Activated T-helper 17 cell treated with anti-CD3 and anti-CD28 coated beads, Interleukin-2, amount 50 U/mL, for 72 hours (primary cell): ENCODE measurements at regions not wholly inside any gene's neighbourhood (a gene's known extent, or its start where the extent isn't known, plus 50 kb on each side); places are given as distances from the start of the nearest gene placed in this dataset.
"Not testable (repeated sequence)": the region's sequence is repeated elsewhere in the genome, so short reads cannot be mapped to it uniquely, and the experiment has no call there.

Experiments used
- ATAC-seq: fragments of 150-1000 bp; cut with Tn5 transposase; replicated peaks from 2 replicates; pipeline ENCODE4 v1.10.0; 2021; ENCODE audit warnings: mild to moderate bottlenecking, moderate library complexity
- H3K27ac Mint-ChIP-seq: one replicate; pipeline ENCODE4 v1.8.0; 2022; ENCODE audit warnings: mixed read lengths
- H3K27me3 Mint-ChIP-seq: one replicate; pipeline ENCODE4 v1.8.0; 2022; ENCODE audit warnings: mixed read lengths
- H3K36me3 Mint-ChIP-seq: one replicate; pipeline ENCODE4 v1.8.0; 2022; ENCODE audit warnings: low read depth, mild to moderate bottlenecking, mixed read lengths
- H3K4me1 Mint-ChIP-seq: one replicate; pipeline ENCODE4 v1.8.0; 2022; ENCODE audit warnings: mixed read lengths
- H3K4me3 Mint-ChIP-seq: one replicate; pipeline ENCODE4 v1.8.0; 2022; ENCODE audit warnings: mild to moderate bottlenecking, mixed read lengths
- H3K9me3 Mint-ChIP-seq: one replicate; pipeline ENCODE4 v1.8.0; 2022; ENCODE audit warnings: mixed read lengths

DNA sequence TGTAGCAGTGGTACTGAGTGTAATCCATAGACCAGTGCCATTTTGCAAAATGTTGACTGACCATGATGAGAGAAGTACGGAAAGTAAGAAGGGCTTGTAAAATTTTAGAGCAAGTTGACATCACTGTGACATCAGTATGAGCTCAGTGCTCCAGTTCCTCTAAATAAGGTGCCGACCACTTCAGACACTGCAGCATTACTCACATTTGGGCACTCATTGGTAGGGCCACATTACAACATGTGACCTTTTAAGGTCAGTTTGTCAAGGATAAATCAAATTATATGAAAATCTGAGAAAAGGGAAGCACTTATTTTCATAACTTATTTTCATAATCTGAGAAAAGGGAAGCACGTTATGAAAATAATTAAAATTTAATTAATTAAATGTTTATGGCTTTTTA, 128.0 kb upstream of the ERG start:
- no peak overlapping the region for H3K27ac Mint-ChIP-seq
- H3K27me3 Mint-ChIP-seq = peaks cover 7% of the 10 kb centered on the region
- no peaks in the 10 kb centered on the region for H3K4me1 Mint-ChIP-seq
- H3K4me3 Mint-ChIP-seq = no peak overlapping the region
- no peak for ATAC-seq
- H3K36me3 Mint-ChIP-seq = no peaks in the 10 kb centered on the region
- H3K9me3 Mint-ChIP-seq = no peaks in the 10 kb centered on the region

DNA sequence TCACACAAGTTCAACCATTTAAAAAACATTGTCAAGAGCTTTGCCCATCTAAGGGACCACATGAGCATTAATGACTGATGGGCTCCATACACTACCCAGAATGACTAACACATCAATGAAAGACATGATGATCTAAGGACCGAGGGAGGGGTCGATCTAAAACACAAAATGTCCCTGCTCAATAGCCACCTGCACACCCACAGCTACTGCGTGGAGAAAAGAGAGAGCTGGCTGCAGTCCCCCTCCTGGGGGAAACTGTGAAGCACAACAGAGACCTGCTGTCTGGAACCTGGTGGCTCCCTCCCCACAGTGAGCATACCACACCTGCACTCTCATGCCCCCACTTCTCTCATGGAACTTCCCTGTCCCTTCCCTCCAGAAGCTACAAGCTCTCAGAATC, 130.1 kb upstream of the ERG start:
- H3K27ac Mint-ChIP-seq = no peak overlapping the region
- no peak overlapping the region for H3K4me3 Mint-ChIP-seq
- H3K9me3 Mint-ChIP-seq = peaks cover 6% of the 10 kb centered on the region
- H3K4me1 Mint-ChIP-seq = no peaks in the 10 kb centered on the region
- ATAC-seq = no peak
- no peaks in the 10 kb centered on the region for H3K36me3 Mint-ChIP-seq
- H3K27me3 Mint-ChIP-seq = peaks cover 11% of the 10 kb centered on the region

DNA sequence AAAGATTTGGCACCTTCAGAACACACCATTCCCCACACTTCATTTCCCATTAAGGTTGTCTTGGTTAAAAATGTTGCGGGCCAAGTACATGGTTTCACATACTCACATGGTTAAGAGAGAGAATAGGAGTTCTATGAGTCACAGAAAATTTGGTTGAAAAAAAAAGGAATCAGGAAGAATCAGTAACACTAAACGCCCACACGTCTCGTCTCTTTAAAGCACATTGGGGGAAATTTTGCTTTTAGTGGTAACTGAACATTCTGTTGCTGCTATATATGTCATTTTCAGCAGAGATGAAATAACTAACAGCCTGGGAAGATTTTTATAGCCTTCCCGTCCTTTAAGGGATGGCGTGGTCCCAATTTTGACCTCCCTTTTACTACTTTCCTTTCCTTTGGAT, 132.9 kb upstream of the ERG start:
- Mint-ChIP-seq H3K27ac (no peak overlapping the region), H3K4me3 (no peak overlapping the region), H3K4me1 (no peaks in the 10 kb centered on the region), H3K9me3 (peaks cover 15% of the 10 kb centered on the region), H3K27me3 (peaks cover 19% of the 10 kb centered on the region), H3K36me3 (no peaks in the 10 kb centered on the region)
- no peak for ATAC-seq

DNA sequence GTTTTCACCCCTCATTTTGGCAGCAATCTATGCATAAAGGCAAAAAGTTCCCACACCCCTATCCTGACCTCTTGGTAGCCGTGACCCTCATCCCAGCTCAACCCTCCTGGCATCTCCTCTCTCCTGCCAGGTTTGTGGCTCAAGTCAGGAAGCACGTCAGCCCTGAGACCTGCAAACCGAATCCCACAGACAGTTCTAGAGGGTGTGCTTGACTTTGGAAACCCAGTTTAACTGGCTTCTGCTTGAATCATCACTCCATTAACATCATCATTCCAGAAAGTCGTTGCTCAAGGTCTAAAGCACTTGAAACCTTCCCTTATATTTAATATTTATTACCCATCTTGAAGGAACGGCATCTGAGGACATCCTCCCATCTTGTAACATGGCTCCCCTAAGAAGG, 133.4 kb upstream of the ERG start:
- H3K27me3 Mint-ChIP-seq = peaks cover 20% of the 10 kb centered on the region
- no peak overlapping the region for H3K4me3 Mint-ChIP-seq
- no peaks in the 10 kb centered on the region for H3K36me3 Mint-ChIP-seq
- no peak overlapping the region for H3K27ac Mint-ChIP-seq
- H3K4me1 Mint-ChIP-seq = no peaks in the 10 kb centered on the region
- ATAC-seq = no peak
- peaks cover 15% of the 10 kb centered on the region for H3K9me3 Mint-ChIP-seq

DNA sequence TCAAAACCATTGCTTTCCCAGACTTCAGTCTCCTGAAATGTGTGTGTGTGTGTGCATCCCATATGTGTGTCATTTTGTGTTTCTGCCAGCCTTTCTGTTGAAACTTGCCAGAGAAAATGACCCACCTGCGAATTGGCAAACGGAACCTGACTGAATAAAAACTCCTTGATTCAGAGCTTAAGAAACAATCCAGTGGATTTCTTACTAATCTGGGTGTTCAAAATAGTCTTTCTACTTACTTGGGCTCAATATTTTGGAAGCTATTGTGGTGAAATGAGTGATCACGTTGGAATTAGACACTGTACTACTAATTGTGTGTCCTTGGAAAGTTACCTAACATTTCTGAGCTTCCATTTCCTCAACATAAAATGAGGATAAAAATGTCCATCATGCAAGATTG, 138.9 kb upstream of the ERG start:
- Mint-ChIP-seq H3K36me3 (no peaks in the 10 kb centered on the region), H3K9me3 (peaks cover 15% of the 10 kb centered on the region), H3K4me1 (no peaks in the 10 kb centered on the region), H3K27ac (no peak overlapping the region), H3K27me3 (peaks cover 47% of the 10 kb centered on the region), H3K4me3 (no peak overlapping the region)
- ATAC-seq = no peak

DNA sequence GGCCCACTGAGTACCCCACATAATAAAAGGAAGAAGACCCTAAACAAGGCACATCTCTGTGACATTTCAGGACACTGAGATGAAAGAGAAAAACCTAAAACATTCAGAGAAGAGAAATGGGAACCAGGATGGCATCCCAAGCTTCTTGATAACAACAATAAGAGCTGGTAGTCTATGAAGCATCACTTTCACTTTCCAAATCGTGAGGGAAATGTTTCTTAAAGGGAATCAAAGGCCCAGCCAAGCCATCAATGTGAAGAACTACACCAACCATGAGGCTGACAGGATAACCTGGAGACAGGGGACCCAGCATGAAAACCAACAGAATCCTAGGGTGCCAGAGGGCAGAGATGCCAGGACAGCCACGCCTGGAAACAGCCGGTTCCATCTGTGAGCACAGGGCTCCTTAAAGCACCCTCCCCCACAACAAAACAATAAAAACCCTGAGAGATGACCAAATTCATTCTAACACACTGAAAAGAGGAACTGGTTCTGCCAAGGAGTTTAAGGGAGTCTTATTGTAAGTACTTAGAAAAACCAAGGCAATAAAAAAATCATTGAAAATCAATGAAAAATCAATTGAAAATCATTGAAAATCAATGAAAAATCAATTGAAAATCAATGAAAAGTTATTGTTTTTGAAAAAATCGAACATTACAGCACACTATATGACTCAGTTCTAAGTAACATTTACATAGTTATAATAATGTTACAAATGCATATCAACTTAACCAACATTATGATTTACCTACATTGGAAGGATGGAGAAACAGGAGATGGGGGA, 141.5 kb upstream of the ERG start:
- no peak overlapping the region for H3K27ac Mint-ChIP-seq

DNA sequence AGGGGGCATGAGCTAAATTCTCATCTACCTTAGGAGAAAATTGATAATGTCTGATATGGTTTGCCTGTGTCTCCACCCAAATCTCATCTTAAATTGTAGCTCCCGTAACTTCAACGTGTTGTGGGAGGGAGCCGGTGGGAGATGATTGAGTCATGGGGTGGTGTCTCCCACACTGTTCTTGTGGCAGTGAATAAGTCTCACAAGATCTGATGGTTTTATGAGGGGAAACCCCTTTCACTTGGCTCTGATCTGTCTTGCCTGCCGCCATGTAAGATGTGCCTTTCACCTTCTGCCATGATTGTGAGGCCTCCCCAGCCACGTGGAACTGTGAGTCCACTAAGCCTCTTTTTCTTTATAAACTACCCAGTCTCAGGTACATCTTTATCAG, 142.1 kb upstream of the ERG start:
- not testable (repeated sequence) for H3K9me3 Mint-ChIP-seq, H3K4me1 Mint-ChIP-seq, H3K4me3 Mint-ChIP-seq, H3K36me3 Mint-ChIP-seq, H3K27ac Mint-ChIP-seq
- peaks cover 54% of the 10 kb centered on the region for H3K27me3 Mint-ChIP-seq
- peak; percentile 35 for ATAC-seq

More for the DNA sequence above, 141.5 kb upstream of the ERG start:
- H3K27me3 Mint-ChIP-seq = peaks cover 56% of the 10 kb centered on the region
- H3K4me3 Mint-ChIP-seq = no peak overlapping the region
- ATAC-seq = no peak
- H3K9me3 Mint-ChIP-seq = peaks cover 8% of the 10 kb centered on the region
- H3K4me1 Mint-ChIP-seq = no peaks in the 10 kb centered on the region
- H3K36me3 Mint-ChIP-seq = no peaks in the 10 kb centered on the region

DNA sequence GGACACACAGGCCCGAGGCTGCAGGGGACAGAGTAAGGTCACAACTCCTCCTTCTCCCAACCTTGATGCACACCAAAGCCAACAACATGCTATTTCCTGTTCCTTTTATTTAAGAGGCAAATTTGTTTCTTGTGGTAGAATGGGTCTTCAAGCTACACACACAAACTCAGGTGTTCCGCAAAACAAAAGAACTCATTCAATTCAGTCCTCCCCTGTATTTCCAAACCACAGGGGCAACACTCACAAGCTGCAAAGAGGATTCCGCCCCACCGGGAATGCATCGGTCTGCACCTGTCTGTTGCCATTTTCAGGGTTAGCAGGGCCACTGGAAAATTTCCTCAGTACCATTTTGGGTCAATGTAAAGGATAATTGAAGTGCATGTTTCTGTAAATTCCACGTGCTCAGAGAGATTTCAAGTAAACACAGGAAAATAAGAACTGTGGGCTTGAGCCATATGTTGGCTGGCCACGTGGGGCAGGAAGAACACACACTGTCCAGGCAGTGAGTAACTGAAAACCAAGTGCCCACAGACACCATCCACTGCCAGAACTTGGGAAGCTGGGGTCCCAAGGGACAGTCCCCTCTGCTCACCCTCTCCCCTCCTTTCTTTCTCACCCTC, 145.2 kb upstream of the ERG start:
- H3K9me3 Mint-ChIP-seq = no peaks in the 10 kb centered on the region
- peaks cover 5% of the 10 kb centered on the region for H3K4me1 Mint-ChIP-seq
- H3K36me3 Mint-ChIP-seq = no peaks in the 10 kb centered on the region
- ATAC-seq = no peak
- peaks cover 55% of the 10 kb centered on the region for H3K27me3 Mint-ChIP-seq
- no peak overlapping the region for H3K4me3 Mint-ChIP-seq
- no peak overlapping the region for H3K27ac Mint-ChIP-seq

DNA sequence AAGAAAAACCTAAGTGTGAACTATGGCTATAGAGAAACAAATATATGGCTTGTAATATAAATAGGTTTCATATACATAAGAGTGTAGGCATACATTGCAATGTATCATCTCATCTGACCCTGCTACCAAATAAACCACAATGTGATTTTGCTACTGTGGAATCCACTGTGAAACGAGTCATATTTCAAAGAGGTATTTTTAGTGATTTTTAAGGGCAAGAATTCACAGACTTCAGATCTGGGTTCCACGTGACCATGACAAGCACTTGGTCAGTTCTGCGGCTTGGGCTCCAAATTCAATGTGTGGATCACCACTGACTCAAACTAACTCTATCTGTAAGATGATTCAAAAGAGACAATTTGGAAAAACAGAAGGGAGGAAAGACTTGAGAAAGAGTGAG, 147.0 kb upstream of the ERG start:
- peak overlapping the region; percentile 54 for H3K27ac Mint-ChIP-seq
- no peaks in the 10 kb centered on the region for H3K9me3 Mint-ChIP-seq
- H3K4me3 Mint-ChIP-seq = no peak overlapping the region
- no peaks in the 10 kb centered on the region for H3K36me3 Mint-ChIP-seq
- H3K4me1 Mint-ChIP-seq = peaks cover 5% of the 10 kb centered on the region
- H3K27me3 Mint-ChIP-seq = peaks cover 50% of the 10 kb centered on the region
- no peak for ATAC-seq

DNA sequence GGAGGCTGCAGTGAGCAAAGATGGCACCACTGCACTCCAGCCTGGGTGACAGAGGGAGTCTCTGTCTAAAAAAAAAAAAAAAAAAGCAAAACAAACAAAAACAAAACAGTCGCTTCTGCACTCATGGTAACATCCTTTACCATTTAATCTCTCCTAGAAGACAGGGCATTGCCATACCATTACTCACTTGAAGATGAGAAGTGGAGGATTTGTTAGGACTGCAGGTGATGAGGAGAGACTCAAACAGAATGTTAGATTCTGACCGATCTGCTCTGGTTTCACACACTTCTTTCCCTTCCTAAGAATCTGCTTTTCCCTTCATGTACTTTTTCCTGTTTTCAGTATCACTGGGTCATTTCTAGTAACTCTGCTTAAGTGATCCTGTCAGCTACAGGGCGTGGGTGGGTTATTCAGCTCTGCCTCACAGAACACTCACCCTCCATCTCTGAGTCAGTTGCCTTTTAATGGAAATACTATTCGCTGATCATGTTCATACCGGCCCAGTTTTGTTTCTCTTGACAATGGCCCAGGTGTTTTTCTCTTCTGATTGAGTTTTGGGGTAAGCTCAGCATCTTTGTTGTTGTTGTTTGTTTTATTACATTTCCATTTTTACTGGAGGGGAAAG, 148.0 kb upstream of the ERG start:
- peak; percentile 87 for ATAC-seq

DNA sequence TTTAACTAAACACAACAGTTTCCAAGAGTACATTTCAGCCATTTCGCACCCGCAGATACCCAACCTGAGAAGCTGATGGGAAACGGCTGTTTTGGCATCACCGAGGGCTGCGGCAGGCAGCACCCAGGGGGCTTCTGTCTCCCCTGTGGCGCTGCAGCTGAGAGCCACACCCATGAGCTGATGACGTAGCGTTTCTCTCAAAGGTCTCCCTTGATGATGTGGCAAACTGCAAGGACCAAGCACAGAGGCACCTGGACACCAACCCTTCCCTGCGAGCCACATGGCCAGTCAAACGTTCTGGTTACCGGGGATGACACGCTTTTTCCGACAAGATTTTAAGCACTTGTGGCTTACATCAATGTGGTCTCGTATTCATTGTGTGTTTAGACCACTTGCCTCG, 150.8 kb upstream of the ERG start:
- Mint-ChIP-seq H3K9me3 (no peaks in the 10 kb centered on the region), H3K27me3 (peaks cover 41% of the 10 kb centered on the region), H3K4me1 (peaks cover 5% of the 10 kb centered on the region), H3K36me3 (no peaks in the 10 kb centered on the region), H3K4me3 (no peak overlapping the region), H3K27ac (no peak overlapping the region)
- no peak for ATAC-seq

More for the DNA sequence above, 148.0 kb upstream of the ERG start:
- Mint-ChIP-seq H3K27ac (peak overlapping the region; percentile 18), H3K27me3 (peaks cover 46% of the 10 kb centered on the region), H3K4me3 (no peak overlapping the region), H3K4me1 (peaks cover 5% of the 10 kb centered on the region), H3K9me3 (no peaks in the 10 kb centered on the region), H3K36me3 (no peaks in the 10 kb centered on the region)

DNA sequence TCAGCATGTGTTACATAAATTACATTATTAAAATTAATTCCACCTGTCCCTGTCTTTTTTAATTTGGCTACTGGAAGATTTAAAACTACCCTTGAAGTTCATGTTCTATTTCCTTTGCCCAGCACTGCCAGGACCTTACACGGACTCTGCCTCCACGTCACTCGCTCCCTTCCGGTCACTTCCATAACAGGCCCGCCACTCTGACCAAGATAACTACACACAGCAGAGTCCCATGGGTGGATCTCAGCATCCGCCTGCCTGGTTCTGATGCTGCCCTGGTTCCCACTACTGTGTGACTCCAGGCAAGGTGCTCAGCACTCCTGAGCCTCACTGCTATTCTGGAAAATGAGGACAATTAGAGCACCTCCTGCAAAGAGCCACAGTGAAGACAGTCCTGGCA, 153.3 kb upstream of the ERG start:
- Mint-ChIP-seq H3K4me3 (no peak overlapping the region), H3K27me3 (peaks cover 39% of the 10 kb centered on the region), H3K27ac (no peak overlapping the region), H3K9me3 (no peaks in the 10 kb centered on the region), H3K36me3 (no peaks in the 10 kb centered on the region), H3K4me1 (peaks cover 1% of the 10 kb centered on the region)
- no peak for ATAC-seq

DNA sequence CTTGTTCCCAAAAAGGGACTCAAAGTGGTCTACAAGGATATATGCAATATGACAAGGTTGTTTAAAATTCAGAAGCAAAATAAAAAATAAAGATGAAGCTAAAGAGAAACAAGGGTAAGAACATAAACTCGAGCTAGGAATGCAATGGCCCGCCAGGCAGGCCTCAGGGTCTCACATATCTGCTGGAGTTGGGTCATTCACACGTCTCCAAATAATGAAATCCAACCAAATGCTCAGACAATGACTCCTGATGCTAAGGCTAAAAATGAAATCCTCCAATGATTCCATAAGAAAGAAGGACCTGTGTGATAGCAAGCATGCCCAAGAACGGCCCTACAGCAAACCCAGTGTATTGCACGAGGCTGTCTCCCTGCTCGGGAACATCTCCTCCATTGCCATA, 153.3 kb upstream of the ETS2 start:
- H3K4me3 Mint-ChIP-seq = no peak overlapping the region
- H3K36me3 Mint-ChIP-seq = no peaks in the 10 kb centered on the region
- ATAC-seq = no peak
- H3K4me1 Mint-ChIP-seq = no peaks in the 10 kb centered on the region
- H3K9me3 Mint-ChIP-seq = no peaks in the 10 kb centered on the region
- peaks cover 39% of the 10 kb centered on the region for H3K27me3 Mint-ChIP-seq
- H3K27ac Mint-ChIP-seq = no peak overlapping the region

DNA sequence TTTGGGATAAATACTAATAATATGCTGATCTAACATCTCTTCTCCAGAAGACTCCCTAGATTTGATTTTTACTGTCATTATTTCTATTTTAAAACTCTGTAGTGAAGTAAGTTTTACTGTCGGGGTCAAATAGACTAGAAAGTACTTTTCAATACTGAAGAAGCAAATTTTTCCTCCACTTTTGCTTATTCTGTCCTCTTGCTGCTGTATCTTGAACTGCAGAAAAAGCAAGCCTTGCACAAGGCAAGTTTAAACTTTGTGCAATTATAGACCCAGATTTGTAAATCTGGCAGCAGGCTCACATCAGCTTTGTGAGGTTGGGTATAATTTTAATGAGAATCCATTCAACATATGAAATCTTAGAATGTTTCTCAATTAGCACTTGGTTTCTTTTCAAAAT, 151.1 kb upstream of the ETS2 start:
- H3K27me3 Mint-ChIP-seq = peaks cover 42% of the 10 kb centered on the region

DNA sequence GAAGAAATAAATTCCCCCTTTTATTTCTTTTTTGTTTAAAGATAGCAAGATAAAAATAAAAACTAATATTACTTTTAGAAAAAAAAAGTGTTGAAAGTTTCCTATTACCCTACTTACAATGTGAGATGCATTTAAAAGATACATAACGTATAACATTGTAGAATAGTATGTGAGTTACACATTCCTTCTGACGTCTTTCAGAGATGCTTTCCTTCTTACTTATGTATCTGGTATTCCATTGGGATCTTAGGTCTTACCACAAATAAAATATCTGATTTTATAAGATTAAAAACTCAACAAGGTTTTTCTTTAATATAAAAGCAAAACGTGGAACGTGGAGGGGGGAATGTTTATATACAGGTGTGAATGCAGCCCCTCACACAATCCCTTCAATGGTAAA, 147.2 kb upstream of the ETS2 start:
- no peak overlapping the region for H3K27ac Mint-ChIP-seq
- no peak overlapping the region for H3K4me3 Mint-ChIP-seq
- peaks cover 5% of the 10 kb centered on the region for H3K4me1 Mint-ChIP-seq
- H3K9me3 Mint-ChIP-seq = no peaks in the 10 kb centered on the region
- H3K36me3 Mint-ChIP-seq = peaks cover 5% of the 10 kb centered on the region
- ATAC-seq = no peak
- peaks cover 51% of the 10 kb centered on the region for H3K27me3 Mint-ChIP-seq

More for the DNA sequence above, 151.1 kb upstream of the ETS2 start:
- Mint-ChIP-seq H3K4me3 (no peak overlapping the region), H3K4me1 (no peaks in the 10 kb centered on the region), H3K27ac (no peak overlapping the region), H3K36me3 (no peaks in the 10 kb centered on the region), H3K9me3 (no peaks in the 10 kb centered on the region)
- ATAC-seq = no peak
